ENCODE measurements at regions not wholly inside any gene's neighbourhood (a gene's known extent, or its start where the extent isn't known, plus 50 kb on each side); places are given as distances from the start of the nearest gene placed in this dataset.

- no peak for ATAC-seq
- no peak for DNase-seq (ENCODE audit: low spot score)
These were observed 829.5 kb upstream of the MDGA2 start for GRCh38 chr14:48504921-48505320.

DNA sequence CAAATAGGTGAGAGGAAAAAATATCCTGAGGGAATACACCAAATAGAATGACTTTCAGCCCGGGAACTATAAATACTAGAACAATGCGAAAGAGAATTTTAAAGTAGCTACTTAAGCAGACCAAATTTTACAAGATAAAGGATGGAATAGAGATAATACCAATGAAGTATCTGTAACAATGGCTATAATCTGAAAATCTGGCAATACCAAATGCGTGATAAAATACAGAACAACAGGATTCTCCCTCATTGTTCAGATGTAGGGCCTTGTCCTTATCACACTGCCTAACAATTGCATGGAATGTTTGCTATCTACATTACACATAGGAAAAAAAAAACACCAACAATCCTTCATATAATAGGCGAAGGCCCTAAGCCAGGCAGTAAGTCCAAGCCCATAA lies 815.4 kb upstream of the MDGA2 start:
- ATAC-seq (no peak), DNase-seq (ENCODE audit: low spot score) (no peak)

GRCh38 chr14:48473944-48474343 lies 798.5 kb upstream of the MDGA2 start:
- no peak for ATAC-seq
- DNase-seq (ENCODE audit: low spot score): no peak

DNA sequence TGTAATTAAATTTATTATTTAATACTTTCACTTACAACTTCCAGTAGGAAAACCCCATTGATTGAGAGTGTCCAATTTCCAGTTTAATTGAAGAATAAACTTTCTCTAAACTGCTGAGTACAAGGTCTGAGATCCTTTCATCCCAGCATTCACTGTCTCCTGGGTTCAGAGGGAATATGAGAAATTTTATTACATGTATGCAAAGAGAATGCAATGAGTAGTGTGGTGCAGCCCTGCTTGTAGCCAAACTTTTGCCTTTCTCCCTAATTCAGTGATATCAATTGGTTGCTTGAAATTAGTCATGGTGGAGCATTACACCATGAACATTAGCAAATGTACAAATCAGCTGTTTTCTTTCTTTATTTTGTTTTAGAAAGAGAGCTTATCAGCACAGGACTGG lies 780.6 kb upstream of the MDGA2 start:
- ATAC-seq (no peak), DNase-seq (ENCODE audit: low spot score) (no peak)

DNA sequence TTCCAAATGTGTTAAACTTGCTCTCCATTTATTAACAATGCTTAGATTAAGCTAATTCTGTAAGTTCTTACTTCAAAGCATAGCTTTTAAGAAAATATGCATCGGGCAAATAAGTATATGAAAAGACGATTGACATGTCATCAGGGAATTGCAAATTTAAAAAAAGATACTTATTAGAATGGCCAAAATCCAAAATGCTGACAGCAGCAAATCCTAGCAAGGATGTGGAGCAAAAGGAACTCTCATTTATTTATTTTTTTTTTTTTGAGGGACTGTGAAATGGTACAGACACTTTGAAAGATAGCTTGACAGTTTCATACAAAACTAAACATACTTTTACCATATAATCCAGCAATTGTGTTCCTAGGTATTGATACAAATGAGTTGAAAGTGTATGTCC lies 779.5 kb upstream of the MDGA2 start:
- no peak for ATAC-seq
- DNase-seq (ENCODE audit: low spot score): no peak

GRCh38 chr14:48452437-48452995 lies 777.1 kb upstream of the MDGA2 start:
- no peak for ATAC-seq

DNA sequence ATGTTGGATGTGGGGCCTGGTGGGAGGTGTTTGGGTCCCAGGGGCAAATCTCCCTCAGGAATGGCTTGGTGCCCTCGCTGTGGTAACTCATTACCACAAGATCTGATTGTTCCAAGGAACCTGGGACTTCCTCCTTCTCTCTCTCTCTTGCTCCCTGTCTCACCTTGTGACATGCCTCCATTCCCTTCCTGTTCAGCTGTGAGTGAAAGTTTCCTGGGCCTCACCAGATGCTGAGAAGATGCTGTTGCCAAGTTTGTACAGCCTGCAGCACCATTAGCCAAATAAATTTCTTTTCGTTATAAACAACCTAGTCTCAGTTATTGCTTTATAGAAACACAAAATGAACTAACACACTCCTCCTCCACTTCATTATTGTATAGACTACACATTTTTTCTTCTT lies 759.8 kb upstream of the MDGA2 start:
- ATAC-seq: no peak

More at GRCh38 chr14:48452437-48452995, 777.1 kb upstream of the MDGA2 start:
- no peak for DNase-seq (ENCODE audit: low spot score)

DNA sequence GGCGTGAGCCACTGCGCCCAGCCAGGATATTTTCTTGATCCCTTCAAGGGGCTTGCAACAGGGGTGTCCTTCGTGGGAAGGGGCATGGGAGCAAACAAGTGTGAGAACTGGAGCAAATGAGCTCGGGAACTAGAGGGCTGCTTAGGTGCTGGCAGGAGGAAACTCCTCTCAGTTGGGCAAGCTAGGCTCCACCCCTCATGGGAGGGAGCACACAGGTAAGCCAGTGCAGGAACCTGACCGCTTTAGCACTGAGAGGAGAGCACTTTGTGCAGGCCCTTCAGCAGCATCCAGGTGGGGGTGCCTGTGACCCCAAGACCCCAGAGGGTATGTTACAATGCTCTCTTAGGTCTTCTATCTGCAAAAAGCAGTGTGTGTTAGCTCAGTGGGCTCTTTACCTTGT lies 755.4 kb upstream of the MDGA2 start:
- no peak for ATAC-seq
- no peak for DNase-seq (ENCODE audit: low spot score)

More for the DNA sequence above, 759.8 kb upstream of the MDGA2 start:
- no peak for DNase-seq (ENCODE audit: low spot score)

- DNase-seq (ENCODE audit: low spot score) (no peak), ATAC-seq (no peak)
These were observed 754.1 kb upstream of the MDGA2 start for GRCh38 chr14:48429512-48429911.

GRCh38 chr14:48417715-48418500 lies 742.5 kb upstream of the MDGA2 start:
- no peak for DNase-seq (ENCODE audit: low spot score)
- ATAC-seq: no peak

DNA sequence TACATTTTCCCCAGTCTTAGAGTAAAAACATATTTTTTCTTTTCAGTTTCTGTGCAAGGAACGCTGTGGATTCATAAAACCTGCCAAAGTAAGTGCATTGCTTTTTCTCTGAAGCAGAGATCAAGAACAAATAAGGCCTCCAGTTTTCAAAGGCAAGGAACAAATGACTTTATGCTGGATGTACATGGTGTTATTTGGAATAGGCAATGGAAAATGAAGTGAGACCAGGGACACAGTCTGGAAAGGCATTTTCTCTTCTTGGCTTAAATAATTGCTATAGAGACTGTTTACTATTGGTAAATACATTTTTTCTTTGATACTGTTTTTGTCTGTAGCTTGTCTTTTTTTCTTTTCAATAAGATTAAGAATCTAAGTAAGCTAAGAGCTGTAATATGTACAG lies 725.9 kb upstream of the MDGA2 start:
- ATAC-seq: no peak
- DNase-seq (ENCODE audit: low spot score): no peak

DNA sequence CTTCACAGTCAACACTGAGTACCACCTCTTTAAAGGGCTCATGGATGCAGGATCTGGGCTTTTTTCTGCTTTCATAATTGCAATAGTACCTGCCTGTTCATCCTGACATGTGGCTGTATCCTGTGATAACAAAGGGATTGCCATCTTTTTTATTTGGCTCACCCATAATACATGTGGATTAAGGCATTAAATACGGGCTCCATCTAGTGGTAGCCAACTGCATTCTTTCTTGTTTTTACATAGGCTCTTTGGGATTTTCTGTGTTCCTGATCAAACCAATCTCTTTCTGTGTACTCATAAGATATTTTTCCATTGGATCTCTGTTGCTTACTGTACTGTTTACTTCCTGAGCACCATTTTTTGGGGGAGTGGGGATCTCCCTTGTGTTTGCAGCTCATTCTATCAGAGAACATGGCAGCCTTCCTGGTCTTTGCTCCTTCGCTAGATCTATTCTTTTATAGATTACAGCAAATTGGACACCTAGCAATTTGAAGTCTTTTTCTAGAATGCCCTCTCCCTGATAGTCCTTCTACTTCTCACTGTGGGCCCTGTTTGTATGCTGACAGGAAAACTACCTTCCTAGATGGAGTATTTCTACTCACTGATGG lies 723.4 kb upstream of the MDGA2 start:
- no peak for DNase-seq (ENCODE audit: low spot score)
- ATAC-seq: peak; percentile 85

GRCh38 chr14:48391661-48392060 lies 716.3 kb upstream of the MDGA2 start:
- no peak for ATAC-seq
- no peak for DNase-seq (ENCODE audit: low spot score)

DNA sequence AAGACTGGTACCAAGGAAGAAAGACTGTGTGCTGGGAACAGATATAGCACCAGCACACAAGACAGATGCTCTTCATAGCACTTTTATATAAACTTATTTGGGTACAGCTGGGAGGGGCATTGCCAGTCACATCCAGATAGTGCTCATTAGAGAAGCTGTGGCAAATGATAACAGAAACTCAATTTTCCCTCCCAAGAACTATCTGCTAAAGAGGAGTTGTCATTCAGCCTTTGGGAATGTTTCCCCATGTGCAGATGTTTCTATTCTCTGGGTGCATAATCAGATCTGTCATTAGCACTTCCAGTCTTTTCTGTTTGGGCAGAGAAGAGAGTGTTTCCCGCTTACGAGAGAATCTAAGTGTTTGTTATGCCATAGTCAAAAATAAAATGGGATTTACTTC lies 714.9 kb upstream of the MDGA2 start:
- no peak for ATAC-seq

DNA sequence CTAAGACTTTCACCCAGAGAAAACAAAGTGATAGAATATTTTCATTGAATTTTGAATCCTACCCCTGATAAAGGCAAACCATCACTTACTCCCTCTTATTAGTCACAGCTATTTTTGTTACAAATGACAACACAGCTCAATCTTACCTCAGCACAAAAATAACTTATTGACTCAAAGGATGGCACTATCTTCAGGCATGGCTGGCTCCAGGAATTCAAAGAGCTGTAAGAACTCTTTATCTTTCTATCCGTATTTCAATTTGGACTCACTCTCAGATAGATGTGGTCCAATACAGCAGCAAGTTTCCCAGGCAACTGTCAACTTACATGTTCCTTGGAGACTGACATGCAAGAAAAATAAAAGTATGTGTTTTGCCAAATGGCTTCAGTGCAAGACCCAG lies 709.4 kb upstream of the MDGA2 start:
- no peak for DNase-seq (ENCODE audit: low spot score)
- ATAC-seq: no peak

More for the DNA sequence above, 714.9 kb upstream of the MDGA2 start:
- no peak for DNase-seq (ENCODE audit: low spot score)

DNA sequence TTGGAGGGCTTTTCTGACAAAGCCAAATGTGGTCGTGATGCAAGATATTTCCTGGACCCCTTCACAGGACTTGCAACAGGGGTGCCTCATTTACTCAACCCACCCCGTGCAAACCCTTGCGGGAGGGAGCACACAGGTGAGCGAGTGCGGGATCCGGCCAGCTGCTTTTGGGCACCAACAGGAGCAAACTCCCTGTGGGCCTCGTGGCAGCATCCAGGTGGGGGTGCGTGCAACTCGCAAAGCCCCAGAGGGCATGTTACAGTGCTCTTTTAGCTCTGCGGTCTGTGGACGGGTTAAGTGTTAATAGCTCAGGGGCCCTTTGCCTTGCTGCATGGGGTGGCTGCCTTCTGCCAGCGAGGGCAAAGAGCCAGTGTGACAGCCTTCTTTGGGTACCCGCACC lies 707.6 kb upstream of the MDGA2 start:
- ATAC-seq (no peak), DNase-seq (ENCODE audit: low spot score) (no peak)

- ATAC-seq (no peak), DNase-seq (ENCODE audit: low spot score) (no peak)
These were observed 703.1 kb upstream of the MDGA2 start for GRCh38 chr14:48378541-48378940.

DNA sequence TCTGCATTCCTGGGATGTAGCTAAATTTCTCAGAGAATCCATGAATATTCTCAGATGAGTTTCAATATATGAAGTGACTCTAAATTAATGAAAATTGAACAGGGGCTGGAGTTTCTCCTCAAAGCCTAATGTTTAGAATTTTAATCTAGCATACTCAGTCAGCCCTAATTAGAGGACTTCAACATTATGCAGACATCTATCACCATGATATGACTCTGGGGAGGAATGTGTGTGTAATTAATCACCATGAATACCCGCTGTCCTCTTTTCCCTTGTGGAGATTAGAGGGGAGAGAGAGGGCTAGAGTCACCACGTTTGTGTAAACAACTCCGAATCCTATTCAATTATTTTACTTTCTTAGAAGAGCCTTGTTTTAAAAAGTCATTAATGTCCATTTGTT lies 698.6 kb upstream of the MDGA2 start:
- ATAC-seq: no peak
- DNase-seq (ENCODE audit: low spot score): no peak

DNA sequence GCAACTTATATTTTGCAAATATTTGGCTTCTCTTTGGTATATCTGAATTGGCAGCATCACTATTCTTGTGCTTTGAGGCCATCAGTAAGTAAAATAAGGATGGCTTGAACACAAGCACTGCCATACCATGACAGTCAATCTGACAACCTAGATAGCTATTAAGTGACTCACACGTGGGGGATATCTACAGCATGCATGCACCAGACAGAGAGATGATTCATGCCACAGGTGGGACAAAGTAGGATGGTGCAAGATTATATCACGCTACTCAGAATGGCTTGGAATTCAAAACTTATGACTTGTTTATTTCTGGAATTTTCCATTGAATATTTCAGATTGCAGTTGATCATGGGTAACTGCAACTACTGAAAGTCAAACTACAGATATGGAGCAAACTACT lies 675.6 kb upstream of the MDGA2 start:
- ATAC-seq (no peak), DNase-seq (ENCODE audit: low spot score) (no peak)

GRCh38 chr14:48349689-48350088 lies 674.3 kb upstream of the MDGA2 start:
- DNase-seq (ENCODE audit: low spot score): no peak
- no peak for ATAC-seq

DNA sequence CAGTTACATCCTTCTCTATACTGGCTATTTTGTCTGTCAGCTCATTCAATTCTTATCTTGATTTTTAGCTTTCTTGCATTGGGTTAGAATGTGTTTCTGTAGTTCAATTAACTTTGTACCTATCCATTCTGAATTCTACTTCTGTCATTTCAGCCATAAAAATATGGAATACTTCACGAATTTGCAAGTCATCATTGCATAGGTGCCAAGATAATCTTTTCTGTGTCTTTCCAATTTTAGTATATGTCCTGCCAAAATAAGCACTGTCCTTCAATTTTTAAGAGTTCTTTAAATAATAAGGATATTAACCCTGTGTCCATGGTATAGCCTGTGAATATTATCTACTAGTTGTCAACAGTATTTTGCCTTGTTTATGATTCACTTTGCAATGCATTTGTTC lies 665.7 kb upstream of the MDGA2 start:
- ATAC-seq: no peak

DNA sequence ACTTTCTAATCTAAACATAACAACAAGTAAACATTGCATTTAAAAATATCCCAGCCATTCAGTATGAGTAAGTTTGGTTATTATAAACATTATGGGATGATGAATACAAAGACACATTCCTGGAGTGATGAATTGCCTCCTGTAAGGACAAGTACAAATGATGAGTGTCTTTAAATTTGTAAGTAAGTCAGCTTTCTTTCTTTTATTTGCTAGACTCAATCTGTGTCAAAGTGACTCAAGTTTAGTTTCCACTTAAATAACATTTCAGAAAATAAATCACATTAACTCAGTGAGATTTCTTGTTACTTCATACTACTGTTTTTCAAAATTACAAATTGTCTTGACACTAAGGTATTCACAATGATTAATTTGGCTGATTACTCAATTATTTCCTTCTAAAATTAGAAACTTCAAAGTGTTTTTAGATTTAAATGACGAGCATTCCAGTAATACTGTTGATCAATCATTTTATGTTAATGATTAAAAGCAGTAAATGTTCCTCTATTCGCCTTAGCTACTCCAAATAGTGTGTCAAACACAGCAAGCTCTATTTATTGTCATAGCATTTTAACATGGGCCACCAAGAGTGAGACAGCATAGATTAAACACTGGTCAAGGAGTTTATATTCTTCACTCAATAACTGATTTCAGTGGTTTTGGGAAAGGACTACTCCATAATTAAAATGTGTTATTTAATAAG lies 658.0 kb upstream of the MDGA2 start:
- ATAC-seq (peak; percentile 92), DNase-seq (ENCODE audit: low spot score) (no peak)

More for the DNA sequence above, 665.7 kb upstream of the MDGA2 start:
- no peak for DNase-seq (ENCODE audit: low spot score)
